B cell (primary cell): ENCODE measurements at regions not wholly inside any gene's neighbourhood (a gene's known extent, or its start where the extent isn't known, plus 50 kb on each side); places are given as distances from the start of the nearest gene placed in this dataset.

Source experiments
- ATAC-seq: fragments of 200-7000 bp; cut with Tn5 transposase; one replicate; pipeline ENCODE4 v1.10.0; 2021; ENCODE audit warnings: low read depth, mild to moderate bottlenecking, moderate number of reproducible peaks, moderate library complexity
- CTCF ChIA-PET: fragments of 350-600 bp; sonication (Branson Sonifier 250); formaldehyde crosslinking; loops from one replicate; lab custom pipeline; 2021; ENCODE audit warnings: antibody characterized with exemption, inconsistent platforms; lab: Charles Lee
- POLR2A ChIA-PET: fragments of 350-600 bp; sonication (Branson Sonifier 250); formaldehyde crosslinking; loops from one replicate; lab custom pipeline; 2021; ENCODE audit warnings: antibody characterized with exemption; lab: Charles Lee
- DNase-seq: peaks from one replicate; pipeline ENCODE4 v3.0.0; 2013
- H2AFZ ChIP-seq: 2 replicates; pipeline ENCODE4 v1.6.1; 2012; ENCODE audit warnings: mild to moderate bottlenecking, low read depth, low read length; ENCODE audit not compliant: insufficient read depth, poor library complexity, severe bottlenecking
- H3K27ac ChIP-seq, 2 donors: 1 replicate in 1 of 2; 2 replicates in 1 of 2; pipeline ENCODE4 v1.5.1; 2012 to 2013; ENCODE audit warnings: low read length in 2 of 2, mild to moderate bottlenecking in 2 of 2, moderate library complexity in 1 of 2
- H3K27me3 ChIP-seq, 4 experiments: fragments of 200-600 bp in 1 of 4; sonication (generic) in 1 of 4; replicated peaks in 1 of 4; 1 replicate in 2 of 4; 2 replicates in 2 of 4; pipeline versions ENCODE4 v1.6.1 to v1.7.0; 2013 to 2016; ENCODE audit warnings: low read length in 3 of 4, mild to moderate bottlenecking in 2 of 4, mixed read lengths in 1 of 4, moderate library complexity in 1 of 4; ENCODE audit not compliant: insufficient read depth in 4 of 4, control insufficient read depth in 3 of 4; ENCODE audit errors: control extremely low read depth in 1 of 4
- H3K36me3 ChIP-seq, 2 experiments: replicated peaks in 1 of 2; 1 replicate in 1 of 2; 2 replicates in 1 of 2; pipeline versions ENCODE4 v1.6.1 to v1.7.1; 2013; ENCODE audit warnings: low read length in 1 of 2; ENCODE audit not compliant: insufficient read depth in 2 of 2, control insufficient read depth in 1 of 2; ENCODE audit errors: control extremely low read depth in 1 of 2, extremely low read depth in 1 of 2
- H3K4me1 ChIP-seq, 2 donors: fragments of 200-600 bp in 1 of 2; sonication (generic) in 1 of 2; 1 replicate in 1 of 2; 2 replicates in 1 of 2; pipeline versions ENCODE4 v1.5.1 to v1.6.1; 2013 to 2017; ENCODE audit warnings: low read length in 2 of 2; ENCODE audit not compliant: control insufficient read depth in 2 of 2, insufficient read depth in 2 of 2
- H3K4me2 ChIP-seq: replicated peaks from 2 replicates; pipeline ENCODE3; 2012; ENCODE audit warnings: mild to moderate bottlenecking, low read depth, low read length; ENCODE audit not compliant: poor library complexity, severe bottlenecking
- H3K4me3 ChIP-seq, 5 experiments: fragments of 200-600 bp in 1 of 5; sonication (generic) in 1 of 5; 1 replicate in 3 of 5; 2 replicates in 2 of 5; pipeline versions ENCODE4 v1.5.1 to v1.7.0; 2011 to 2016; ENCODE audit warnings: low read length in 4 of 5, mild to moderate bottlenecking in 4 of 5, low read depth in 2 of 5, control low read depth in 1 of 5, moderate library complexity in 1 of 5; ENCODE audit not compliant: insufficient read depth in 1 of 5; ENCODE audit errors: control extremely low read depth in 1 of 5, extremely low read depth in 1 of 5
- H3K79me2 ChIP-seq: fragments of 200-600 bp; sonication (generic); one replicate; pipeline ENCODE4 v1.6.0; 2016; ENCODE audit warnings: low read length; ENCODE audit not compliant: control insufficient read depth, insufficient read depth
- H3K9ac ChIP-seq: fragments of 200-600 bp; sonication (generic); 2 replicates; pipeline ENCODE4 v1.6.1; 2017; ENCODE audit warnings: mild to moderate bottlenecking, low read length, moderate library complexity
- H3K9me3 ChIP-seq, 3 donors: one replicate each; pipeline versions ENCODE4 v1.6.1 to v1.7.1; 2013; ENCODE audit warnings: low read length in 2 of 3; ENCODE audit not compliant: control insufficient read depth in 2 of 3, insufficient read depth in 1 of 3; ENCODE audit errors: control extremely low read depth in 1 of 3
- H4K20me1 ChIP-seq: 2 replicates; pipeline ENCODE4 v1.6.0; 2012; ENCODE audit warnings: mild to moderate bottlenecking, low read length; ENCODE audit not compliant: insufficient read depth, control insufficient read depth, poor library complexity, severe bottlenecking
- H3K27ac Mint-ChIP-seq: one replicate; pipeline ENCODE4 v1.8.0; 2021; ENCODE audit warnings: mixed read lengths
- H3K27me3 Mint-ChIP-seq: one replicate; pipeline ENCODE4 v1.8.0; 2021; ENCODE audit warnings: mixed read lengths
- H3K4me1 Mint-ChIP-seq: one replicate; pipeline ENCODE4 v1.8.0; 2021; ENCODE audit warnings: mixed read lengths
- H3K4me3 Mint-ChIP-seq: one replicate; pipeline ENCODE4 v1.8.0; 2021; ENCODE audit warnings: mixed read lengths
- H3K9me3 Mint-ChIP-seq: one replicate; pipeline ENCODE4 v1.8.0; 2022; ENCODE audit warnings: mixed read lengths; ENCODE audit not compliant: insufficient read depth
- EZH2 ChIP-seq: IDR thresholded peaks from 2 replicates; pipeline ENCODE4 v1.6.1; 2012; ENCODE audit warnings: borderline replicate concordance, low read depth, mild to moderate bottlenecking, moderate library complexity, low read length; ENCODE audit not compliant: insufficient read depth, poor library complexity, severe bottlenecking
- WGBS: methylation state at CpG from one replicate; pipeline ENCODE4 v1.1.5; 2013; ENCODE audit warnings: missing lambda C conversion rate; ENCODE audit not compliant: insufficient coverage; 5-methylcytosine and 5-hydroxymethylcytosine counted together
- intact Hi-C: fragments of 100-400 bp; cut with micrococcal nuclease; formaldehyde crosslinking; loops from one replicate; pipeline ENCODE4 v1.10.0; 2022
- TF ChIP-seq, protein P1 (sequence below): fragments of 200-600 bp; IDR thresholded peaks from one replicate; pipeline ENCODE4 v1.8.0; 2022; ENCODE audit warnings: antibody characterized with exemption, mild to moderate bottlenecking

DNA sequence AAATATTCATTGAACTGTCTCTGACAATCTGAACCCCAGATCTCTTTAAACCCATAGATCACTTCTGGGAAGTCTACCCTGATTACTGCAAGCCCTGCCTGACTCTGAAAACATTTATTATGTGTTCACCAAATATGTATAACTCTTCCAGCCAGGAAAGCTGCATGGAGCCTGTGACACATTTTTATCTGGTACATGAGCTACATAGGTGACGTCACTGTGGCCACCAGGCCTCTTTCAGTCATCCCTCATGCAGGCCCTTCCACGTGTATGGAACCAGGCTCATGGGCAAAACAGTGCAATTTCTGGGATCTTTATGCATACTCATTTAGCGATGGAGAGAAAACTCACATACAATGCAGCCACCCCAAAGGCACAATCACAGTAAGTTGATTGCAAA lies 133.9 kb upstream of the NUPR2 start:
- no peak overlapping the region for H3K4me2 ChIP-seq
- no peak overlapping the region for H2AFZ ChIP-seq
- no peak overlapping the region for H3K4me3 ChIP-seq
- H3K9me3 ChIP-seq: peaks cover 0 to 17% (median under 1%) of the 10 kb centered on the region in 3 donors
- H3K4me3 Mint-ChIP-seq: no peak overlapping the region
- H4K20me1 ChIP-seq: no peaks in the 10 kb centered on the region
- POLR2A ChIA-PET: no interaction called here
- H3K27ac ChIP-seq: no peak overlapping the region
- H3K27me3 ChIP-seq: no peaks in the 10 kb centered on the region
- no peaks in the 10 kb centered on the region for H3K79me2 ChIP-seq
- intact Hi-C loops: no loop called here
- TF ChIP-seq, protein P1, sequence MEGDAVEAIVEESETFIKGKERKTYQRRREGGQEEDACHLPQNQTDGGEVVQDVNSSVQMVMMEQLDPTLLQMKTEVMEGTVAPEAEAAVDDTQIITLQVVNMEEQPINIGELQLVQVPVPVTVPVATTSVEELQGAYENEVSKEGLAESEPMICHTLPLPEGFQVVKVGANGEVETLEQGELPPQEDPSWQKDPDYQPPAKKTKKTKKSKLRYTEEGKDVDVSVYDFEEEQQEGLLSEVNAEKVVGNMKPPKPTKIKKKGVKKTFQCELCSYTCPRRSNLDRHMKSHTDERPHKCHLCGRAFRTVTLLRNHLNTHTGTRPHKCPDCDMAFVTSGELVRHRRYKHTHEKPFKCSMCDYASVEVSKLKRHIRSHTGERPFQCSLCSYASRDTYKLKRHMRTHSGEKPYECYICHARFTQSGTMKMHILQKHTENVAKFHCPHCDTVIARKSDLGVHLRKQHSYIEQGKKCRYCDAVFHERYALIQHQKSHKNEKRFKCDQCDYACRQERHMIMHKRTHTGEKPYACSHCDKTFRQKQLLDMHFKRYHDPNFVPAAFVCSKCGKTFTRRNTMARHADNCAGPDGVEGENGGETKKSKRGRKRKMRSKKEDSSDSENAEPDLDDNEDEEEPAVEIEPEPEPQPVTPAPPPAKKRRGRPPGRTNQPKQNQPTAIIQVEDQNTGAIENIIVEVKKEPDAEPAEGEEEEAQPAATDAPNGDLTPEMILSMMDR: no peak
- no peak for TF ChIP-seq EZH2
- no peaks in the 10 kb centered on the region for H3K27me3 Mint-ChIP-seq
- H3K9me3 Mint-ChIP-seq: peaks cover 14% of the 10 kb centered on the region
- no peak for DNase-seq
- no peak overlapping the region for H3K27ac Mint-ChIP-seq
- no peaks in the 10 kb centered on the region for H3K4me1 ChIP-seq
- ATAC-seq: no peak
- no peak overlapping the region for H3K9ac ChIP-seq
- CTCF ChIA-PET: no interaction called here
- H3K4me1 Mint-ChIP-seq: no peaks in the 10 kb centered on the region
- WGBS: 85% methylated on average over 3 of the region's 3 CpGs
- H3K36me3 ChIP-seq: no peaks in the 10 kb centered on the region

DNA sequence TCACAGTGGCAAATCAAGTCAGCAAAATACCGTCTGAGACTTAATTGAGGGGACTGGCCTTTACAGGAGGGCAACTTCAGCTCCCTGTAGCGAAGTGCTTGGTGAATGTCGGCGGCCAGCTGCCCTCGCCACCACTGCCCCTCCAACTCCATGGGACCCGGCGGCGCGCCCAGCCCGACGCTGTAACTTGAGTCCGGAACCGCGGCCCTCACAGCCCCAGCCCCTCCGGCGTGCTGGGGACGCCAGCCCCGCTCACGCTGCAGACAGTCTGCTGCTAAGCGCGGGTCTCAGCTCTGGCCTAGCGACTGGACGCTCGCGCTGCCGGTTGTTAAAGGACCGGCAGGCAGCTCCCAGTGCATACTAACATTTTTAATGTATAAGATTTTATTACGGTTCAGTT lies 113.4 kb upstream of the NUPR2 start:
- Mint-ChIP-seq H3K27ac (no peak overlapping the region), H3K4me1 (no peaks in the 10 kb centered on the region), H3K27me3 (no peaks in the 10 kb centered on the region), H3K9me3 (peaks cover 9% of the 10 kb centered on the region), H3K4me3 (no peak overlapping the region)
- no peaks in the 10 kb centered on the region for H3K36me3 ChIP-seq
- DNase-seq (no peak), ATAC-seq (no peak)
- CTCF ChIA-PET: no interaction called here
- intact Hi-C loops: no loop called here
- no peak for TF ChIP-seq EZH2
- TF ChIP-seq, protein P1: no peak
- H3K79me2 ChIP-seq: no peaks in the 10 kb centered on the region
- H3K27ac ChIP-seq: no peak overlapping the region
- H3K27me3 ChIP-seq: no peaks in the 10 kb centered on the region
- H3K4me1 ChIP-seq: no peaks in the 10 kb centered on the region
- POLR2A ChIA-PET: no interaction called here
- no peaks in the 10 kb centered on the region for H4K20me1 ChIP-seq
- H3K9ac ChIP-seq: no peak overlapping the region
- H3K4me3 ChIP-seq: no peak overlapping the region
- WGBS: 40% methylated on average over 20 of the region's 28 CpGs
- no peak overlapping the region for H2AFZ ChIP-seq
- H3K4me2 ChIP-seq: no peak overlapping the region
- H3K9me3 ChIP-seq: peaks cover 0 to 19% (median 0%) of the 10 kb centered on the region in 3 donors
